ENCODE measurements at regions not wholly inside any gene's neighbourhood (a gene's known extent, or its start where the extent isn't known, plus 50 kb on each side); places are given as distances from the start of the nearest gene placed in this dataset.
"Not testable (repeated sequence)": the region's sequence is repeated elsewhere in the genome, so short reads cannot be mapped to it uniquely, and the experiment has no call there.

DNA sequence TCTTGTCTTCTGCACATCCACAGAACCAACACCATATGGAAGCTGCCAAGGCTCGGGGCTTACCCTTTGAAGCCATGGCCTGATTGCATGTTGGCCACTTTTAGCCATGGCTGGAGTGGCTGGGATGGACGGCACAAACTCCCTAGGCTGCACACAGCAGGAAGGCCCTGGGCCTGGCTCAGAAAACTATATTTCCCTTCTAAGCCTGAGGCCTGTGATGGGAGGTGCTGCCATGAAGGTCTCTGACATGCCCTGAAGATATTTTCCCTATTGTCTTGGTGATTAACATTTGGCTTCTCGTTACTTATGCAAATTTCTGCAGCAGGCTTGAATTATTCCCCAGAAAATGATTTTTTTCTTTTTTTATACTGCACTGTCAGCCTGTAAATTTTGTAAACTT lies 387.0 kb upstream of the KCND2 start:
- no peak for DNase-seq (ENCODE audit: low read depth)

GRCh38 chr7:119886525-119886924 lies 386.4 kb upstream of the KCND2 start:
- DNase-seq (ENCODE audit: low read depth), result not testable (repeated sequence)

- no peak for DNase-seq (ENCODE audit: low read depth)
These were observed 384.7 kb upstream of the KCND2 start for GRCh38 chr7:119888251-119888650.

- no peak for DNase-seq (ENCODE audit: low read depth)
These were observed 382.3 kb upstream of the KCND2 start for GRCh38 chr7:119890631-119891030.

- no peak for DNase-seq (ENCODE audit: low read depth)
These were observed 377.7 kb upstream of the KCND2 start for GRCh38 chr7:119895320-119895719.

- DNase-seq (ENCODE audit: low read depth), result no peak
These were observed 376.6 kb upstream of the KCND2 start for GRCh38 chr7:119896386-119896785.

- DNase-seq (ENCODE audit: low read depth), result no peak
These were observed 371.8 kb upstream of the KCND2 start for GRCh38 chr7:119900996-119901672.

DNA sequence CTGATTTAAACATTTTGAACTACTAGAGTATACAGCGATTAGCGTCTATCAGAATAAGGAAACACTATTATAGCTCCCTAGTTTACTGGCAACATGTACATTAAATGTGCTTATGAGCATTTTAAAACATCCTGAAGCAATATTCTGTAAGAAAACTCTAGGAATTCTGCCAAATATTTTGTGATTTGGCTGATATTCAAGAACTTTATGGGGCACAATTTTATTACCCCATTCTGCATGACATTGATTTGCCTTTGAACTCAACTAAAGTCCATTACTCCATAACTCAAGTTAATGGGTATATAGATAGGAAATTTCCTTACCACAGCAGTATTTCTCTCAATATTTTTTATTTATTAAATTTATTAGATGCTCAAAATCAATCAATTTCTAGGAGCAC lies 369.9 kb upstream of the KCND2 start:
- no peak for DNase-seq (ENCODE audit: low read depth)

GRCh38 chr7:119905495-119905894 lies 367.5 kb upstream of the KCND2 start:
- DNase-seq (ENCODE audit: low read depth), result no peak

DNA sequence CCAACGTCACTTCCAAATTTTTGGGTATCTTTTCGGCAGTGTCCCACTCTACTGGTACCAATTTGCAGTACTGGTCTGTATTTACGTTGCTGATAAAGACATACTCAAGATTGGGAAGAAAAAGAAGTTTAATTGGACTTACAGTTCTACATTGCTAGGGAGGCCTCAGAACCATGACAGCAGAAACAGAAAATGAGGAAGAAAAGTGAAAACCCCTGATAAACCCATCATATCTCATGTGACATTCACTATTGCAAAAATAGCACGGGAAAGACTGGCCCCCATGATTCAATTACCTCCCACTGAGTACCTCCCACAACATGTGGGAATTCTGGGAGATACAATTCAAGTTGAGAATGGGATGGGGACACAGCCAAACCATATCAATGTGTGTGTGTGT lies 364.0 kb upstream of the KCND2 start:
- no peak for DNase-seq (ENCODE audit: low read depth)

- not testable (repeated sequence) for DNase-seq (ENCODE audit: low read depth)
These were observed 358.9 kb upstream of the KCND2 start for GRCh38 chr7:119914119-119914518.

- no peak for DNase-seq (ENCODE audit: low read depth)
These were observed 356.5 kb upstream of the KCND2 start for GRCh38 chr7:119916501-119916900.

- DNase-seq (ENCODE audit: low read depth), result no peak
These were observed 354.8 kb upstream of the KCND2 start for GRCh38 chr7:119918185-119918584.

- DNase-seq (ENCODE audit: low read depth), result no peak
These were observed 353.0 kb upstream of the KCND2 start for GRCh38 chr7:119919986-119920385.

DNA sequence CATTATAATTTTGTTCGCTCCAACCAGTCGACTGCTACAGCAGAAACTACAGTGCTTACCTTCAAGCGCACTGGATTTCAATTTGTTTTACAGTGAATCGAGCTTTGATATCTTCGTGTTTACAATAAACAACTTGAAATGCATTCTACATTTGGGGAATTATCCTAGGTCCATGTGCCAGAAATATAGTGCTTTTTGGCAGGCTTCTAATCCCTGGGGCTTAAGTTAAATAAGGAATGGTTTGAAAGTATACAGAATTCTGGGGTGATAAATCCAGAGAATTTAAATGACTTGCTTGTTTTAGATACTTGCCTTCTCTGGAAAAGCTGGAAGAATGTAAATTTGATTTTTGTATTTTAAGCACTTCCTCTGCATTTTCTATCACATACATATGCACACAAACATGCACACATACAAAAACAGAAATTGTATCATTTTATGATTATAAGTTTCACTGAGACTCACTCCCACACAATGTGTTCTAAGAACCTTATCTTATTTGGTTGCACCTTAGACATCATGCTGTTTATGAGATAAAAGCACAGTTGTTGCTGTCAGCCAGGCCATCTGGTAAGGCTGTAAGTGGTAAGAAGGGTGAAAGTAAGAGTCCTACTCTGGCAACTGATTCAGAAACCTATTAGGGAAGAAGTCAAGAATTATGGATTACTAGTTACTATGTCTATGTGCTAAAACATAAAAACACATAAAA lies 347.2 kb upstream of the KCND2 start:
- DNase-seq (ENCODE audit: low read depth), result no peak

DNA sequence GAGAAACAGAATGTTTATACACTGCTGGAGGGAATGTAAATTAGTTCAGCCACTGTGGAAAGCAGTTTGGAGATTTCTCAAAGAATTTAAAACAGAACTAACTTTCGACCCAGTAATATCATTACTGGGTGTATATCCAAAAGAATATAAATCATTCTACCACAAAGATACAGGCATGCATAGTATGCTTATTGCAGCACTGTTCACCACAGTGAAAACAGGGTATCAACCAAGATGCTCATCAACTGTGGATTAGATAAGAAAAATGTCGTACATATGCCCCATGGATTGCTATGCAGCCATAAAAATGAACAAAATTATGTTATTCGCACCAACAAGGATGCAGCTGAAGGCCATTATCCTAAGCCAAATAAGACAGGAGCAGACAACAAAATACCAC lies 343.1 kb upstream of the KCND2 start:
- DNase-seq (ENCODE audit: low read depth), result no peak

DNA sequence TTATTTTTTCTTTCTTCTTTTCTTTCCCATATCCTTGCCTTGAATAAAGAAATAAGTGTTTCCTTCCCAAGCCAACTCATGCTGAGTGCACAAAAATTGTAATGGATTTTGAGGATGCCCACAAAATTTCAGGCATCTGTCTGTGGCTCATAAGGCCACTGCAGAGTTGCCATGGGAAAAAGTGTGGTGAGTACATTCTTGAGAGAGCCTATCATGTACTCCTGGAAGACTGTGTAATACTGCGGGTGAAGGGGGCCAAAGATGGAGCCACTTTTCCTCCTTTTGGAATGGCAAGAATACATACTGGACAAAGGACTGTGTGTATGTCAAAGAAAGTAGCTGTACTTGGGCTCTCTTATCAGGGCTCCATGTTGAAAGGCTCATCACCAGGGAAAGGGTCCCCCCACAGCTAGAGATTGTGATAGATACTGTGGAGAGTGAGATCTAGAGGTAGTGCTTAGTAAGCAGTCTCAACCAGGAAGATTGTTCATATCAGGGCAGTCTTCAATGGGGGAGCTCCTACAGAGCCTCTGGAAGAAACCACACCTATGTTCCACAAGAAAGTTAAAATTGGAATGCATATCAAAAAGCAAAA lies 341.6 kb upstream of the KCND2 start:
- DNase-seq (ENCODE audit: low read depth), result no peak

DNA sequence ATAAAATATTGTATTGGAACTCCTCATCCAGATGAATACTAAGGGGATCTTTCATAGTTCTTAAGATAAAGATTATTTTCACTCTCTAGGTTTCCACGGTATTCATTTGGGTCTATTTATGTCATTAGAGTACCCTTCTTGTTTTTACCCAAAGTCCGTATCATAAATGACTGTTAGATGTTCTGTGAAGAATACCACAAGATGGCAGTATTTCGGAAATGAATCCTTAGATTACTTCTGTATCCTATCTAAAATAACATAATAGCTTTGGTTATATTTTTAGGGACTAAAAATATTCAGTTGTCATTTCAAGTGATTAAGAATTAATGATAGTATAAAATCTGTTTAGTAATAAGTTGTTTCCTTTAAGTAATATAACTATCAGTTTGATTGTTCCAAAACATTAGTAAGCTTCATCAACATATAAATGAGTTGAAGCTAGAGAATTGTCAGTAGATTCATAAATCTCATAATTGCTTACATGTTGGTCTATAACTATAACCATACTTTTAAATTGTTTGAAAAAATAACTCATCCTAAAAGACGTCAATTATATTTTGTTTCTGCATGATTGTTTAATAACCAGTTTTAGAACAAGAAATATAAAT lies 337.5 kb upstream of the KCND2 start:
- no peak for DNase-seq (ENCODE audit: low read depth)

- no peak for DNase-seq (ENCODE audit: low read depth)
These were observed 336.1 kb upstream of the KCND2 start for GRCh38 chr7:119936836-119937235.

DNA sequence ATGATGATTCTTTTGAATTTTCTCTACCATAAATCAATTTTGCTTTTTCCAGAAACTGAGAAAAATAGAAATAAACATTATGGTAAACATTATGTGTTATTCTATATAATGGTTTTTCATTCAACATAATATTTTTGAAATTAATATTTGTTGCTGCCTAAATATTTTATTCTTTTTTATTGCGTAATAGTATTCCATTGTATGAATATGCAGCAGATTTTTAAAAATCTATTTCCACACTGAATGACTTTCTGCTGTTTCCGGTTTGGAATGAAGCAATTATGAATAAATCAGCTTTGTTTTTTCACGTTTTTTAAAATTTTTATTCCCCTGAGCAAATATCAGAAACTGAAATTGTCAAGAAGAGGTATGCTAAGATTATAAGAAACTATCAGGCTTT lies 335.2 kb upstream of the KCND2 start:
- DNase-seq (ENCODE audit: low read depth), result no peak

DNA sequence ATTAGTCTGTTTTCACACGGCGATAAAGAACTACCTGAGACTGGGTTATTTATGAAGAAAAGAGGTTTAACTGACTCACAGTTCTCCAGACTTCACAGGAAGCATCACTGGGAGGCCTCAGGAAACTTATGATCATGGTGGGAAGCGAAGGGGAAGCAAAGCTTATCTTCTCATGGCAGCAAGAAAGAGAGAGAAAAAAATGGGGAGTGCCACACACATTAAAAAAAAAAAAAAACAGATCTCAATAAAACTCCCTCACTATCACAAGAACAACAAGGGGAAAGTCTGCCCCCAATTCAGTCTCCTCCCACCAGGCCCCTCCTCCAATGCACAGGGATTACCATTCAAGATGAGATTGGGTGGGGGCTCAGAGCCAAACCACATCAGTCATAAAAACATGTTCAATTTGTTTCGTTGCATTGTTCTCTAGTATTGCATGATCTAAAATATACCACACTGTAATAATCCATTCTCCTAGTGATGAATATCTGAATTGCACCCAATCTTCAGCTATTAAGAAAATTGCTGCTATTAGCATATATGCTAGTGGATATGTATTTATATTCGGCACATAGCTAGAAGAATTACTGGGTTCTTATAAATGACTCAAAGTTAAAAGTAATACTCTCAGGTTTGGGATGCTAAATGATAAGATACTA lies 328.9 kb upstream of the KCND2 start:
- DNase-seq (ENCODE audit: low read depth), result no peak

GRCh38 chr7:119944601-119944972 lies 328.4 kb upstream of the KCND2 start:
- DNase-seq (ENCODE audit: low read depth), result no peak

- no peak for DNase-seq (ENCODE audit: low read depth)
These were observed 327.2 kb upstream of the KCND2 start for GRCh38 chr7:119945822-119946221.

Data from EH (cell line).